Heart left ventricle (tissue), 13 donors: ENCODE measurements at regions not wholly inside any gene's neighbourhood (a gene's known extent, or its start where the extent isn't known, plus 50 kb on each side); places are given as distances from the start of the nearest gene placed in this dataset.

Experiments used
- CTCF ChIP-seq, 12 donors: fragments of 200-600 bp; sonication (generic) in 4 of 12; IDR thresholded peaks; one replicate each; pipeline versions ENCODE4 v1.5.0 to v1.8.0; 2018 to 2022; ENCODE audit warnings: antibody characterized with exemption in 12 of 12, mild to moderate bottlenecking in 5 of 12
- POLR2A ChIP-seq, 2 donors: fragments of 450-650 bp; IDR thresholded peaks; one replicate each; pipeline ENCODE4 v1.6.1; 2017; ENCODE audit warnings: antibody characterized with exemption in 2 of 2, mild to moderate bottlenecking in 2 of 2, moderate library complexity in 2 of 2
- donor health status: ischemic (EF 13 %, LVEDD 7.1; RV severe dilation, severe dysfunction).
- donor health status: DM: no; HTN: yes; CAD: no.
- donor health status: DM: no; HTN: no; CAD: no.
- donor health status: ischemic (EF 25% LVEDD 6.9; RV normal size, moderate dysfunction).
- donor health status: ischemic (EF 25% LVEDD 5.7; RV mildly dilated, moderate dysfunction).
- donor health status: ischemic (EF 35%, LVEDD 5.7; RV mildly dilated, moderate dysfunction).
- donor health status: nonischemic (EF 11% LVEDD 7.7; RV severe dilation, severe dysfunction).
- donor health status: DM: yes; HTN: yes; CAD: no.
- donor health status: PGD.
- donor health status: ischemic (EF 29% LVEDD 5.4; RV normal size, mild dysfunction).
- donor health status: nonischemic (EF 23%, LVEDD 6.1; RV moderate dilation, normal function).

- TF ChIP-seq CTCF (IDR thresholded peaks at IDR 0.05) (no peak), POLR2A (IDR thresholded peaks at IDR 0.05) (no peak)
Observed at GRCh38 chr10:15990535-15991129, 130.3 kb upstream of the MINDY3 start.
